HG03571 (cell line): ENCODE measurements at regions not wholly inside any gene's neighbourhood (a gene's known extent, or its start where the extent isn't known, plus 50 kb on each side); places are given as distances from the start of the nearest gene placed in this dataset.

Experiments used
- ATAC-seq: cut with Tn5 transposase; IDR thresholded peaks from one replicate; pipeline ENCODE4 v1.9.1; 2021; ENCODE audit not compliant: unreplicated experiment

GRCh38 chr6:40313582-40313981 is 273.6 kb downstream of the LRFN2 start:
- no peak for ATAC-seq

GRCh38 chr6:40312213-40313015 is 274.8 kb downstream of the LRFN2 start:
- no peak for ATAC-seq

- no peak for ATAC-seq
Observed at GRCh38 chr6:40308533-40309306, 278.4 kb downstream of the LRFN2 start.

DNA sequence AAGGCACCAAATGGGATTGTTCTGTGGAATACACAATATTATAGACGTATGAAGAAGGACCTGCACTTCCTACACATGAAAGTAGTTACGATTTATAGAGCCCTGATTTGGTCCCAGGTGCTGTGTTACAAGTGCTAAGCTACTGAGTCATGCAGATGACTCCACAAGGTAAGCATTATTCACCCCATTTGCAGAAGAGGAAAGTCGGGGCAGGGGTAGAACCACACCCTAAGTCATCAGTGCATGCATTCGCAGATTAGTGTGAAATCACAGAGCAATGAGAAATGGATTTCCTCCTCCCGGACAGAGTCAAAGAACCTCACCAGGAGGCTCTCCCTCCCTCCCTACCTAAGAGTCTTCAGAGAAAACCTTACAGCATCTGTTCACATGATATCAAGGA is 279.5 kb downstream of the LRFN2 start:
- ATAC-seq, result no peak

DNA sequence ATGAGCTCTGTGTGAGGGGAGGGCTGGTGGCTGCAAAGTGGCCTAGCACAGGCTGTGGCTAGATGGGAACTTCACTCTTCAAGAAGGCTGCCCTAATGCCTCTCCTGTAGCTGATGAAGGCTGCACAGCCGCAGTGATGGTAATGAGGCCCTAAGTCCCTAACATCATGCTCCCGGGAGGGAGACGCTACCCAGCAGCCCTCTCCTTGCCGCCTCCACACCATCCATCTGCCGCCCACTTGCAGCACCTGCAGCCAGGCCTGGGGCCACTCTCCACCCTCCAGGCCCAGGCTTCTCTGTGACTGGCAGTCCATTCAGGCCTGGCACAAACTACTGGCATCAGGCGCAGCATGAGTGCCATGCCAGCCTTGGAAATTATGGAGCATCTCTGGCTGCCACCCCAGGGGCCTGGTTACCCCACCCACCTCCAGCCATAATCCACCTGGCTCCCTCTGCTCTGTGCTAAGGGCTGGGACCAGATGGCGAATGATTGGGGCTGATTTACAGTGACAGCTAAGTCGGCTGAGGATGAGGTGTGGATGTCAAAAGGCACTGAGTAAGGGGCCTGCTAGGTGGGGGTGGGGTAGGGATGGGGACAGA is 284.2 kb downstream of the LRFN2 start:
- no peak for ATAC-seq

- no peak for ATAC-seq
Observed at GRCh38 chr6:40299681-40300080, 287.5 kb downstream of the LRFN2 start.

DNA sequence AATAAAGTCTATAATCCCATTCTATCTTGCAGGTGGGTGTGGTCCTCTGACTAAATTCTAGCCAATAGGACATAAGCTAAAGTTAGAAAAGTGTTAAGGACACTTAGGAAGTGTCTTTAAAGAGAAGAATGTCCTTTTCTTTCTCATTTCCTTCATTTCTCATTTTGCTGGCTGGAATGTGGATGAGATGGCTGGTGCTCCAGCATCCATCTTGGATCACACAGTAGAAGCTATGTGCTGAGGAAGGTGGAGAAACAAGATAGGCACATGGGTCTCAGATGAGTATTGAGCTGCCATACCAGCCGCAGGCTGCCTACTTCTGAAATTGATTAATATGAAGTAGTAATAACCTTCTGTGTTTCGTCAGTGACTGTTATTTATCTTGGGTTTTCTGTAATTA is 289.0 kb downstream of the LRFN2 start:
- no peak for ATAC-seq

- ATAC-seq, result no peak
Observed at GRCh38 chr6:40295251-40295950, 291.8 kb downstream of the LRFN2 start.

GRCh38 chr6:40293460-40294185 is 293.5 kb downstream of the LRFN2 start:
- no peak for ATAC-seq

DNA sequence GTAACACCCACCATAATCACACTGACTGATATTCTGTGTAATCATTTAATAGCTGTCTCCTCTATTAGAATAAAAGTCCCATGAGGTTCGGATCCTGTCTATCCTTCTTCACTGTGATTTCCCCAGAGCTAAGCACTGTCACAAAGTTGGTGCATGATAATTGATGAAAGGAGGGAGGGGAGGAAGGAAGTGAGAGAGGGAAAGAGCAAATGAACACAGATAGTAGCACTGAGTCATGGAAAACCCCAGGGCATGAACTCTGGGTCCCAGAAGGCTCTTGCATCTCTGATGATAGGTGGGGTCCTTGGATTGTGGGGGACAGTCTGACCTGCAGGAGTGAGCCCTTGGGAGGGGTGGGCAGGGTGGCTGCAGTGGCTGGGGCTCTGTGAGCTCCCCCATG is 294.1 kb downstream of the LRFN2 start:
- ATAC-seq, result no peak

GRCh38 chr6:40290816-40291215 is 296.3 kb downstream of the LRFN2 start:
- no peak for ATAC-seq

- no peak for ATAC-seq
Observed at GRCh38 chr6:40288919-40289318, 298.2 kb downstream of the LRFN2 start.

- no peak for ATAC-seq
Observed at GRCh38 chr6:40287296-40287850, 299.8 kb downstream of the LRFN2 start.

DNA sequence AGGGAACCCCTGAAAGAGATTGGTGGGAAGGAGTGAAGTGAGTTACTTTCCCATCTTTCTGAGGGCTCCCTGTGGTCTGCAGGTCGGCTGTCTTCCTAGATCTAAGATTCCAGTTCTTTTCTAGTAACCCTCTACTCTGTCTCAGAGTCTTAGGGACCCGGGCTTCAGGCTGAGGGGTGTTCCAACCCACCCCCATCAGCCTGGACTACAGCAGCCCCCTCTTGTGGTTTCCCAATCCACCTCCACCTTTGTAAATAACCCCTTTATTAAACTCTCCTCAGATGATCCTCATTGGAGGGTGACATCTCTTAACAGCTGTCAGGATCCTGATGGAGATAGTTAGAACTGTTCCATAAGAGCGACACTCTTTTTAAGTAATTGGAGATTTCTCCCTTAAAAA is 300.4 kb downstream of the LRFN2 start:
- ATAC-seq, result no peak

DNA sequence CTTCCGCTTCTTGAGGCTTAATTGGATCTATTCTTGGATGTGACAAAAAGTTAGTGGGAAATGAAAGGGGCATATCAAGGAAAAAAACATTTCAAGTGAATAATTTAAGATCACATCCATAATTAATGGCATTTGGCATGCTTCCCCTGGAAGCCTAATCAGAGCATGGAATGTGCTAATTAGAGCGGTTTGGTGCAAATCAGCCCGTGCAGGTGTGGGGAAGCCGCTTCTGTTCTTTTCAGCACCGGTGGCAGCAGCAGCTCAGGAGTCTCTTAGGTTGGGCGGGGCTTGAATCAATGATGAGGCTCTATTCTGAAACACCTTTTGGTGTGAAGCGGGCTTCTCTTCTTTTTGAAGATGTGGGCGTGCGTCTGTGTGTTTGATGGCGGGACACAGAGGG is 301.2 kb downstream of the LRFN2 start:
- ATAC-seq, result no peak

GRCh38 chr6:40285535-40285934 is 301.6 kb downstream of the LRFN2 start:
- no peak for ATAC-seq

DNA sequence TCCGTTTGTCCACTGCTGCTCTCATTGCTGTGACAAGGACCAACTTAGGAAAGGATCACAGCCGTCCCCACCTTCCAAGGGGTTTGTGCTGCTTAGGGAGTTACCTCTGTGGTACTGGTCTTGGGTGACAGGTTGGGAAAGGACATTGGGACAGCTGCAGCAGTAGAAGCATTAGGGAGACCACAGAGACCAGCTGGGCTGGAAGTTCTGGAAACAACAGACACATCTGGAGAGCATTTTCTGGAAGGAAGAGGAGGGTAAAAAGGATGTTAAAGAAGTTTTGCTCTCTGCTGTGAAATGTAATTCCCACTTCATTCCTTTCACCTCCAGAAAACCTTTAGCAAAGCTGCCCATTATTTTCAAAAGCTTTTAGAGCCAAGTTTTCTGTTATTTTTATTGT is 304.2 kb downstream of the LRFN2 start:
- no peak for ATAC-seq

DNA sequence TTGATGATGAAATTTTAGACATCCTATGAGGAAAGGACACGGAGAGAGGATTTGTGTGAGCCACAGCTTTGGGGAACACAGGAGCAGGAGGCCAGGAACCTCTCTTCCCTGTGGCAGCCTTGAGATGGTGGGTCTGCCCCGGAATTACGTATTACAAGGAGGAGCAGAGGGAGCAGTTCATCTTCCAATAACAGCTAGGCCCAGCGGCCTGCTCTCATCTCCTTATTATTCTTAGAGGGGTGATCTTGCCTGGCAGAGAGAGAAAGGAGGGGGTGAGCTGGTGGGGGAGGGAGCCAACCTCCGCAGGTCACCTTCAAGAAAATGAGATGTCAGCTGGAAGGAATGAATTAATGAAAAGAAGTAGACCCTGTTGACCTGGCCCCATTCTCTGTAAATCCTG is 305.8 kb downstream of the LRFN2 start:
- no peak for ATAC-seq

- ATAC-seq, result no peak
Observed at GRCh38 chr6:40280231-40280630, 306.9 kb downstream of the LRFN2 start.

- no peak for ATAC-seq
Observed at GRCh38 chr6:40276141-40276540, 311.0 kb downstream of the LRFN2 start.
